C1 segment of cervical spinal cord (tissue), 14 donors: ENCODE measurements at regions not wholly inside any gene's neighbourhood (a gene's known extent, or its start where the extent isn't known, plus 50 kb on each side); places are given as distances from the start of the nearest gene placed in this dataset.

Experiments used
- DNase-seq, 14 donors: peaks; one replicate each; lab custom pipeline; 2025; lab: John Stamatoyannopoulos, UW

GRCh38 chr4:186360551-186360950 is 94.6 kb downstream of the F11 start:
- DNase-seq = no peak

GRCh38 chr4:186351668-186352194 is 85.7 kb downstream of the F11 start:
- no peak for DNase-seq

- no peak for DNase-seq
Measured at GRCh38 chr4:186348433-186348832, 82.4 kb downstream of the F11 start.

- no peak for DNase-seq
Measured at GRCh38 chr4:186347743-186348142, 81.8 kb downstream of the F11 start.

GRCh38 chr4:186345184-186345583 is 79.2 kb downstream of the F11 start:
- DNase-seq = no peak

GRCh38 chr4:186342582-186342981 is 76.6 kb downstream of the F11 start:
- DNase-seq = no peak

GRCh38 chr4:186341655-186342054 is 75.7 kb downstream of the F11 start:
- no peak for DNase-seq
